NCI-H1930 (cell line): ENCODE measurements at regions not wholly inside any gene's neighbourhood (a gene's known extent, or its start where the extent isn't known, plus 50 kb on each side); places are given as distances from the start of the nearest gene placed in this dataset.
"Not testable (repeated sequence)": the region's sequence is repeated elsewhere in the genome, so short reads cannot be mapped to it uniquely, and the experiment has no call there.

Source experiments
- DNase-seq, 2 experiments: peaks; one replicate each; lab custom pipeline; 2025; lab: John Stamatoyannopoulos, UW

GRCh38 chr20:25864963-25865714 is 168.5 kb upstream of the ZNF337 start:
- not testable (repeated sequence) for DNase-seq

DNA sequence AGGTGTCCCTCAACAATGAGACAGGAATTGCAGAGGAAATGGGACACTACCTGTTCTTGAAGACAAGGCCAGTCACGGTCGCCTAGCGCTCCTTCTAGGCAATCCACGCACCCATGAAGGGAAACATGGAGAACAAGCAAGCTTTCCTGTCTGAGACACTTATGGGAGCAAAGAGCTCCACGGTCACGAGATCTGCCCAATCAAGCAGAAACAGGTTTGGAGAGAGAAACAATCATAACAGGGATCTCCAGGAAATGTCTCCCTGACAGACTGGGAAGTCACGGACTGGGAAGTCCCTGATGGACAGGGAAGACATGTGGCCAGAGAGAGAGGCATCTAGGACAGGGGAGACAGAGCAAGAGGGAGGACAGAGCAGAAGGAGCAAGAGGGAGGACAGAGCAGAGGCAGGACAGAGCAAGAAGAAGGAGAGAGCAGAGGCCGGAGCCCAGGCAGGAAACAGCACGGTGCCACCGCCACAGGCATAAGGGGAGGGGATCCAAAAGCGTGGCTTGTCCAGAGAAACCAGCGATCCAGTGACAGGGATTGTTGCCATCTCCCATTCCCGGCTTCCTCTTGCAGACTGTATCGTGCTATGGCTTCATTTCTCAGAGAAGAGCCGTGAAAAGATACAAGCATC is 167.8 kb upstream of the ZNF337 start:
- no peak for DNase-seq

DNA sequence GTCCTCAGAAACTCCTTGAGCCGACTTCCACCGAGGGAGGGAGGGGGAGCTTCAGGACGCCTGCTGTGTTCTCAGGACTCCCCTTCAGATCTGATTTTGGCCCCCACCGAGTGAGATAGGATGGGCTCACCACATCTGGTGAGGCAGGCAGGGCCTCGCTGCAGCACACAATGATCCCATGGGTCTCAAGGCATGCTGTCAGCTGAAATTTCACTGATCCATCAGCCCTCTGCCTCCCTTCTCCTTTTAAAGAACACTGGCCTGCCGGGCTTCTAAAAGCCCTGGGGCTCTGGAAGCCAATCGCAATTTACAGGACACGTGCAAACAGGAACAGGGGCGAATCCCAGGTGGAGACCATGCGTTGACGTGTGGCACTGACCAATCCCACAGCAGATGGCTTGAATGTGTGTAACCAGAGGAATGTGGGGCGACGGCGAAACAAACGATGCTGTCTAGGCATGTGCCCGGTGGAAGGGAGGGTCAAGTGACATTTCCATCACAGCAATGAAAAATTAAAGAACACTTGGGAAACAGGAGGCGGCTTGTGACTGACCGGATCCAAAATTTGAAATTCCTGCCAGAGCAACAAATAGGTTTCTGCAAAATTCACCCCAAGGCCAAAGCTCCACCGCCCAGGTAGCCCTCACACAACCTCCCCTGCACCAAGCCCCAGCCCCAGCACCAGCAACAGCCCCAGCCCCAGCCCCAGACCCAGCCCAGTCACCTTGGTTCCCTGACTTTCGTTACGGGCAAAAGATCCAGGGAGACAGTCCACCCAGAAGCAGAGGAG is 167.1 kb upstream of the ZNF337 start:
- peak in 1 of 2 experiments; percentile 52 for DNase-seq

- DNase-seq, result peak; percentile 86 to 92
These were observed 166.4 kb upstream of the ZNF337 start for GRCh38 chr20:25862967-25863530.

DNA sequence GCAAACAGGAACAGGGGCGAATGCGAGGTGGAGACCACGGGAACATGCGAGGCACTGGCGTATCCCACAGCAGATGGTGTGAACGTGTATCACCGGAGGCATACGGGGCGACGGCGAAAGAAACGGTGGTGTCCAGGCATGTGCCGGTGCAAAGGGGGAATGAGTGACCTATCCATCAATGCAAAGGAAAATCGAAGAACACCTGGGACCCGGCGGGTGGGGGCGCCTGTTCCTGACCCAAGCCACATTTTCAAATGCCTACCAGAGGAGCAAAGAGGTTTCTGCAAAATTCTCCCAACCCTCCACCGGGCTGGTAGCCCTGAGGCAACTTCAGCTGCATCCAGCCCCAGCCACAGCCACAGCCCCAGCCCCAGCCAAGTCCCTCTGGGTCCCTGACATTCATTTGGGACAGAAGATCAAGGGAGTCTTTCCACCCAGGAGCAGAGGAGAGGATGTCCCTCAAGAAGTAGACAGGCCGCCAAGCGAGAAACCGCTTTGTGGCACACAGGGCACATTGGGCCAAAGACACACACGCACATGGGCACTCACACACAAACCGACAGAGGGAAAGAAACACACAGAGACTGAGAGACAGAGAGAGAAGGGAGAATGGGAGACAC is 164.0 kb upstream of the ZNF337 start:
- DNase-seq, result no peak

DNA sequence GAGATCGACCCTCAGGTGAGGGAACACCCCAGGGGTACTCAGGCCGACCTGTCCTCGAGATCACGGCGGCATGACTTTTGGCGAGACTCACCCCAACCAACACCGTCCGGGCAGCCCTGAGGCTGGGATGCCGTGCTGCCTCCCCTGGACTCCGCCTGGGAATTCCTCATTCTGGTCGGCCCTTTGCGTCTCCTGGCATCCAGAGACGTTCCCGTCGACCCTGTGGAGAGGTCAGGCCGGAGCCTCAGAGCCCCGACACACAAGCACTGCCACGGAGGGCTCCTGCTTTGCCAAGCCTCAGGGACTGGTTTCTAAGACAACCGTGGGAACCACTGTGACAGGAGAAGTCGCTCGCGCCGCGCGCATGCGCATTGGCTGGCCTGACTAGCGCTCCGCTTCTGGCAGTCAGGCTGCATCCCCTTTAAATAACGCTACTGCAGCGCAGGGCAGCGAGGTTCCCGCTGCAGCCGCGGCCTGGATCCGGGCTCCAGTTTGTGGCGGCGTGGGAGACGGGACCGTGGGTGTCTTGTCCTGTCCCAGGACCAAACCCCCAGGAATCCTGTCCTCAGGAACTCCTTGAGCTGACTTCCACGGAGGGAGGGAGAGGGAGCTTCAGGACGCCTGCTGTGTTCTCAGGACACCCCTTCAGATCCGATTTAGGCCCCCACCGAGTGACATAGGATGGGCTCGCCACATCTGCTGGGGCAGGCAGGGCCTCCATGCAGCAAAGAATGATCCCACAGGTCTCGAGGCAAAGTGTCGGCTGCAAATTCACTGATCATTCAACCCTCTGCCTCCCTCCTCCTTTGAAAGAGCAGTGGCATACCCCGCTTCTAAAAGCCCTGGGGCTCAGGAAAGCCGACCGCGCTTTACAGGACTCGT is 163.2 kb upstream of the ZNF337 start:
- peak; percentile 72 to 78 for DNase-seq

DNA sequence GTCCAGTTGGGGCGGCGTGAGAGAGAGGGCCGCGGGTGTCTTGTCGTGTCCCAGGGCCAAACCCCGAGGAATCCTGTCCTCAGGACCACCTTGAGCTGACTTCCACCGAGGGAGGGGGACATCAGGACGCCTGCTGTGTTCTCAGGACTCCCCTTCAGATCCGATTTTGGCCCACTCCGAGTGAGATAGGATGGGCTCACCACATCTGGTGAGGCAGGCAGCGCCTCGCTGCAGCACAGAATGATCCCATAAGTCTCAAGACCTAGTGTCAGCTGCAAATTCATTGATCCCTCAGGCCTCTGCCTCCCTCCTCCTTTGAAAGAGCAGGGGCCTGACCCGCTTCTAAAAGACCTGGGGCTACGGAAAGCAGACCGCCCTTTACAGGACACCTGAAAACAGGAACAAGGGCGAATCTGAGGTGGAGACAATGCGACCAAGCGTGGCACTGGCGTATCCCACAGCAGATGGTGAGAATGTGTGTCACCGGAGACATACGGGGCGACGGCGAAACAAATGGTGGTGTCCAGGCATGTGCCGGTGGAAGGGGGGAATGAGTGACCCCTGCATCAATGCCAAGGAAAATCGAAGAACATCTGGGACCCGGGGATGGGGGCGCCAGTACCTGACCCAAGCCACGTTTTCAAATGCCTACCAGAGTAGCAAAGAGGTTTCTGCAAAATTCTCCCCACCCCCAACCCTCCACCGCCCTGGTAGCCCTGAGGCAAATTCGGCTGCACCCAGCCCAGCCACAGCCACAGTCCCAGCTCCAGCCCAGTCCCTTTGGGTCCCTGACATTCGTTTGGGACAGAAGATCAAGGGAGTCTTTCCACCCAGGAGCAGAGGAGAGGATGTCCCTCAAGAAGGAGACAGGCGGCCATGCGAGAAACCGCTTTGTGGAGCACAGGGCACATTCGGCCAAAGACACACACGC is 162.1 kb upstream of the ZNF337 start:
- DNase-seq, result no peak

DNA sequence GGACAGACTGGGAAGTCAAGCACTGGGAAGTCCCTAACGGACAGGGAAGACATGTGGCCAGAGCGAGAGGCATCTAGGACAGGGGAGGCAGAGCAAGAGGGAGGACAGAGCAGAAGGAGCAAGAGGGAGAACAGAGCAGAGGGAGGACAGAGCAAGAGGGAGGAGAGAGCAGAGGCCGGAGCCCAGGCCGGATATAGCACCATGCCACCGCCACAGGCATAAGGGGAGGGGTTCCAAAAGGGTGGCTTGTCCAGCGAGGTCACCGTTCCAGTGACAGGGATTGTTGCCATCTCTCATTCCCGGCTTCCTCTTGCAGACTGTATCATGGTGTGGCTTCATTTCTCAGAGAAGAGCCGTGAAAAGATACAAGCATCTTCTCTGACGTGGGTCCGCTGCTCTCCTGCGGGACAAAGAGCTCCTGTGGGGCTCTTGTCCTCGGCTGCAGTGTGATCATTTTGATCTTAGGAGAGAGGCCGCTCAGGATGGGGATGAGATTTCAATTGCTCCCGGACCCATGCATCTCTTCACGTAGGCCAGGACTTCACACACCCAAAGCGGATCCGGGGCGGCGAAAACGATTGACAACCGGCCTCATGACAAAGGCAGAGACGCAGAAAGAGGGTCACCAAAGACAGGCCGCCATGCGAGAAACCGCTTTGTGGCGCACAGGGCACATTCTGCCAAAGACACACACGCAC is 160.6 kb upstream of the ZNF337 start:
- not testable (repeated sequence) for DNase-seq

GRCh38 chr20:25856256-25856884 is 159.7 kb upstream of the ZNF337 start:
- DNase-seq, result no peak

DNA sequence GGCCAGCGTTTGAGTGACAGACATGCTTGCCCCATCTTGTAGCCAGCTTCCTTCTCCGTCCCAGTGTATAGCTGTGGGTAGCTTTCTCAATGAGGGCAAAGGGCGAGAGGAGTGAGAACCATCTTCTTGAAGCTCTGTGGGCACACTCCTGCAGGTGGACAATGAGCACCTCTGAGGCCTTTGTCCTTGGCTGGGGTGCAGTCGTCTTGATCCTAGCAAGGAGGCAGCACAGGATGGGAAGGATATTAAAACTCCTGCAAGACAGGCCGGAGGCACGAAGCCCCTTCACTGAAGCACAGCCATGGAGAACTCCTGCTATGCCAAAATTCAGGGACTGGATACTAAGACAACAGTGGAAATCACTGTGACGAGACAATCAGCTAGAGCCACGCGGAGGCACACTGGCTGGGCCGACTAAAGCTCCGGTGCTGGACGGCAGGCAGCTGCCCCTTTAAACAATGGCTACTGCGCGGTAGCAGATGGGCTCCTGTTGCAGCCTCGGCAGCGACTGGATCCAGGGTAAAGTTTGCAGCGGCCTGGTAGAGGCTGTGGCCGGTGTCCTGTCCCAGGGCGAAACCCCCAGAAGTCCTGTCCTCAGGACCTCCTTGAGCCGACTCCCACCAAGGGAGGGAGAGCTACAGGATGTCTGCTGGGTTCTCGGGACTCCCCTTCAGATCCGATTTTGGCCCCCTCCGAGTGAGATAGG is 159.0 kb upstream of the ZNF337 start:
- not testable (repeated sequence) for DNase-seq

GRCh38 chr20:25854666-25855065 is 158.0 kb upstream of the ZNF337 start:
- DNase-seq, result not testable (repeated sequence)

GRCh38 chr20:25853718-25854388 is 157.2 kb upstream of the ZNF337 start:
- DNase-seq, result peak; percentile 57 to 77

- not testable (repeated sequence) for DNase-seq
These were observed 156.5 kb upstream of the ZNF337 start for GRCh38 chr20:25852968-25853717.

GRCh38 chr20:25850133-25850532 is 153.5 kb upstream of the ZNF337 start:
- DNase-seq, result not testable (repeated sequence)

GRCh38 chr20:25848222-25848621 is 151.6 kb upstream of the ZNF337 start:
- no peak for DNase-seq

- not testable (repeated sequence) for DNase-seq
These were observed 148.0 kb upstream of the ZNF337 start for GRCh38 chr20:25844640-25845039.

- not testable (repeated sequence) for DNase-seq
These were observed 116.9 kb upstream of the ZNF337 start for GRCh38 chr20:25813511-25813910.
